ENCODE measurements at regions not wholly inside any gene's neighbourhood (a gene's known extent, or its start where the extent isn't known, plus 50 kb on each side); places are given as distances from the start of the nearest gene placed in this dataset.

DNA sequence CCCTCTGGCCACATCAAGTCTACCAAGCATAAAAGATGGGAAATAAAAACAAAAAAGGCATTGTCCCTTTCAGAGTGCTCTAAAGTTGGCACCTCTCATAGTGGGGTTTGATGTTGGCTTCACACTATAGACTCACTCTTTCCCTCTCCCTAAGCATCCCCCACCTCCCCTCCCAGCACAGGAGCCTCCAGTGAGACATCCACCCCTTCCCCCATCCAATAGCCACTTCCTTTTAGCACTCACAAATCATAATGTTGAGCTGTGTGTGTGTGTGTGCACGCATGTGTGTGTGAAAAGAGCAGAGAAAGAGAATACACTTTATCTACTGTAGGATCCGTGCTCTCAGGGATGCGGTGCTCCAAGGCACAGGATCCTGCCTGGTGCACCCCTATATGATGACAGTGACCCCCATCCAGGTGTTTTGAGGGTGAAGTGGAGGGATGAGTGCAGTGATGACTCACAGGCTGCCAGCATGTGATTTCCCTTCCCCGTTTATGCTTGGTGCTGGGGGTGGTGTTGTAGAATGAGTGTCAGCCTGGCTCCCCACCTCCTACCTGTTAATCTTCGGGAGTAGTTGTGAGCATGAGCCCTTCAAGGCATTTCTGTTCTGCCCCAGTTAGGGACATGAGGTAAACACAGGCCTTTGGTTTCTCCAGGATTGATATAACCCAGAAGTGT lies 235.2 kb upstream of the B3GAT1 start:
- Histone ChIP-seq H3K36me3 (ENCODE audit: insufficient read depth, low read length) (no peaks in the 10 kb centered on the region), H3K4me2 (ENCODE audit: low read length) (no peak overlapping the region), H3K27me3 (ENCODE audit: insufficient read depth, low read length) (no peaks in the 10 kb centered on the region), H3K9me3 (ENCODE audit: low read length) (no peaks in the 10 kb centered on the region), H3K79me2 (ENCODE audit: insufficient read depth, low read length) (no peaks in the 10 kb centered on the region), H3F3A (ENCODE audit: insufficient read depth, low read length) (no peaks in the 10 kb centered on the region), H3K4me3 (ENCODE audit: low read depth, low read length, poor library complexity, severe bottlenecking) (no peak overlapping the region), H3K9me2 (ENCODE audit: low read depth, low read length) (no peaks in the 10 kb centered on the region), H3K9ac (ENCODE audit: low read length) (no peak overlapping the region), H3K4me1 (ENCODE audit: insufficient read depth, low read length, severe bottlenecking) (no peaks in the 10 kb centered on the region), H3K27ac (ENCODE audit: low read depth, low read length, poor library complexity, severe bottlenecking) (no peak overlapping the region), H2AFZ (ENCODE audit: low read length) (no peak overlapping the region), H4K20me1 (ENCODE audit: insufficient read depth, low read length) (no peaks in the 10 kb centered on the region)
- no peak for TF ChIP-seq EZH2 (IDR thresholded peaks at IDR 0.05; ENCODE audit: borderline replicate concordance, low read length)
- TF ChIP-seq, protein P1, sequence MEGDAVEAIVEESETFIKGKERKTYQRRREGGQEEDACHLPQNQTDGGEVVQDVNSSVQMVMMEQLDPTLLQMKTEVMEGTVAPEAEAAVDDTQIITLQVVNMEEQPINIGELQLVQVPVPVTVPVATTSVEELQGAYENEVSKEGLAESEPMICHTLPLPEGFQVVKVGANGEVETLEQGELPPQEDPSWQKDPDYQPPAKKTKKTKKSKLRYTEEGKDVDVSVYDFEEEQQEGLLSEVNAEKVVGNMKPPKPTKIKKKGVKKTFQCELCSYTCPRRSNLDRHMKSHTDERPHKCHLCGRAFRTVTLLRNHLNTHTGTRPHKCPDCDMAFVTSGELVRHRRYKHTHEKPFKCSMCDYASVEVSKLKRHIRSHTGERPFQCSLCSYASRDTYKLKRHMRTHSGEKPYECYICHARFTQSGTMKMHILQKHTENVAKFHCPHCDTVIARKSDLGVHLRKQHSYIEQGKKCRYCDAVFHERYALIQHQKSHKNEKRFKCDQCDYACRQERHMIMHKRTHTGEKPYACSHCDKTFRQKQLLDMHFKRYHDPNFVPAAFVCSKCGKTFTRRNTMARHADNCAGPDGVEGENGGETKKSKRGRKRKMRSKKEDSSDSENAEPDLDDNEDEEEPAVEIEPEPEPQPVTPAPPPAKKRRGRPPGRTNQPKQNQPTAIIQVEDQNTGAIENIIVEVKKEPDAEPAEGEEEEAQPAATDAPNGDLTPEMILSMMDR (IDR thresholded peaks at IDR 0.05; ENCODE audit: low read length) = no peak

- Histone ChIP-seq H3K9me3 (ENCODE audit: low read length) (no peaks in the 10 kb centered on the region), H3K4me3 (ENCODE audit: low read depth, low read length, poor library complexity, severe bottlenecking) (no peak overlapping the region), H3K9me2 (ENCODE audit: low read depth, low read length) (no peaks in the 10 kb centered on the region), H3K4me2 (ENCODE audit: low read length) (no peak overlapping the region), H3K79me2 (ENCODE audit: insufficient read depth, low read length) (no peaks in the 10 kb centered on the region), H3K27ac (ENCODE audit: low read depth, low read length, poor library complexity, severe bottlenecking) (no peak overlapping the region), H3K4me1 (ENCODE audit: insufficient read depth, low read length, severe bottlenecking) (no peaks in the 10 kb centered on the region), H3K36me3 (ENCODE audit: insufficient read depth, low read length) (no peaks in the 10 kb centered on the region), H3K9ac (ENCODE audit: low read length) (no peak overlapping the region), H3K27me3 (ENCODE audit: insufficient read depth, low read length) (no peaks in the 10 kb centered on the region), H2AFZ (ENCODE audit: low read length) (no peak overlapping the region), H3F3A (ENCODE audit: insufficient read depth, low read length) (no peaks in the 10 kb centered on the region), H4K20me1 (ENCODE audit: insufficient read depth, low read length) (no peaks in the 10 kb centered on the region)
- no peak for TF ChIP-seq EZH2 (IDR thresholded peaks at IDR 0.05; ENCODE audit: borderline replicate concordance, low read length)
- TF ChIP-seq, protein P1 (IDR thresholded peaks at IDR 0.05; ENCODE audit: low read length) = no peak
Observed at GRCh38 chr11:134646561-134646960, 234.5 kb upstream of the B3GAT1 start.

GRCh38 chr11:134645576-134645975 lies 233.5 kb upstream of the B3GAT1 start:
- H3K79me2 ChIP-seq (ENCODE audit: insufficient read depth, low read length) = no peaks in the 10 kb centered on the region
- no peaks in the 10 kb centered on the region for H3F3A ChIP-seq (ENCODE audit: insufficient read depth, low read length)
- H3K27ac ChIP-seq (ENCODE audit: low read depth, low read length, poor library complexity, severe bottlenecking) = no peak overlapping the region
- no peak for TF ChIP-seq EZH2 (IDR thresholded peaks at IDR 0.05; ENCODE audit: borderline replicate concordance, low read length)
- TF ChIP-seq, protein P1 (IDR thresholded peaks at IDR 0.05; ENCODE audit: low read length) = no peak
- H3K9me2 ChIP-seq (ENCODE audit: low read depth, low read length) = no peaks in the 10 kb centered on the region
- H4K20me1 ChIP-seq (ENCODE audit: insufficient read depth, low read length) = no peaks in the 10 kb centered on the region
- no peak overlapping the region for H3K4me2 ChIP-seq (ENCODE audit: low read length)
- no peaks in the 10 kb centered on the region for H3K36me3 ChIP-seq (ENCODE audit: insufficient read depth, low read length)
- no peaks in the 10 kb centered on the region for H3K9me3 ChIP-seq (ENCODE audit: low read length)
- H3K4me1 ChIP-seq (ENCODE audit: insufficient read depth, low read length, severe bottlenecking) = no peaks in the 10 kb centered on the region
- no peak overlapping the region for H3K4me3 ChIP-seq (ENCODE audit: low read depth, low read length, poor library complexity, severe bottlenecking)
- H2AFZ ChIP-seq (ENCODE audit: low read length) = no peak overlapping the region
- no peak overlapping the region for H3K9ac ChIP-seq (ENCODE audit: low read length)
- no peaks in the 10 kb centered on the region for H3K27me3 ChIP-seq (ENCODE audit: insufficient read depth, low read length)

Measured in OCI-LY1 (cell line).